ENCODE measurements at regions not wholly inside any gene's neighbourhood (a gene's known extent, or its start where the extent isn't known, plus 50 kb on each side); places are given as distances from the start of the nearest gene placed in this dataset.

GRCh38 chr10:113347508-113347907 lies 205.3 kb upstream of the HABP2 start:
- no peak for TF ChIP-seq CTCF (IDR thresholded peaks at IDR 0.05)
- TF ChIP-seq POLR2A (IDR thresholded peaks at IDR 0.05): no peak

All from lower leg skin (tissue), 3 donors.